Stimulated activated CD4-positive, alpha-beta T cell treated with anti-CD3 and anti-CD28 coated beads, Interleukin-12 subunit alpha, Interleukin-12 subunit beta, amount 100 ng/mL, for 4 hours (primary cell): ENCODE measurements at regions not wholly inside any gene's neighbourhood (a gene's known extent, or its start where the extent isn't known, plus 50 kb on each side); places are given as distances from the start of the nearest gene placed in this dataset.

Experiments
- DNase-seq: peaks from one replicate; pipeline ENCODE4 v3.0.0-alpha.2; 2020

DNA sequence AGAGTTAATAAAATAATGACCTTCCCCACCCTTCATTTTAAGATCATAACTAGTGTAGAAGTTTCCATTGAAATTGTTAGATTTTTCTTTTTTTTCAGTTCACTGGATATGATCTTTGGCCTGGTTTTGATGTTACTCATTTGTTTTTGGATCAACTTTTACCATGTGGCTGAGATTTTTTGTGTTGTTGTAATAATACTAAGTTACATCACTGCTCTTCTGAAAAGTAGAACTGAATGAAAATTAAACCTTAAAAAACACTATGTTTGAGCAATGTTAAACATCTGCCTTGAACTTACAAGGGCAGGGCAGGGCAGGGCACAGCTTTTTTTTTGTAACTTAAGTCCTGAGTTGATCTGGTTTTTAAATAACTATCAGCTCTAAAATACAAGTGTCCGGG, 204.8 kb upstream of the ADAMTS5 start:
- DNase-seq: no peak

GRCh38 chr21:27168084-27168483, 201.2 kb upstream of the ADAMTS5 start:
- no peak for DNase-seq

DNA sequence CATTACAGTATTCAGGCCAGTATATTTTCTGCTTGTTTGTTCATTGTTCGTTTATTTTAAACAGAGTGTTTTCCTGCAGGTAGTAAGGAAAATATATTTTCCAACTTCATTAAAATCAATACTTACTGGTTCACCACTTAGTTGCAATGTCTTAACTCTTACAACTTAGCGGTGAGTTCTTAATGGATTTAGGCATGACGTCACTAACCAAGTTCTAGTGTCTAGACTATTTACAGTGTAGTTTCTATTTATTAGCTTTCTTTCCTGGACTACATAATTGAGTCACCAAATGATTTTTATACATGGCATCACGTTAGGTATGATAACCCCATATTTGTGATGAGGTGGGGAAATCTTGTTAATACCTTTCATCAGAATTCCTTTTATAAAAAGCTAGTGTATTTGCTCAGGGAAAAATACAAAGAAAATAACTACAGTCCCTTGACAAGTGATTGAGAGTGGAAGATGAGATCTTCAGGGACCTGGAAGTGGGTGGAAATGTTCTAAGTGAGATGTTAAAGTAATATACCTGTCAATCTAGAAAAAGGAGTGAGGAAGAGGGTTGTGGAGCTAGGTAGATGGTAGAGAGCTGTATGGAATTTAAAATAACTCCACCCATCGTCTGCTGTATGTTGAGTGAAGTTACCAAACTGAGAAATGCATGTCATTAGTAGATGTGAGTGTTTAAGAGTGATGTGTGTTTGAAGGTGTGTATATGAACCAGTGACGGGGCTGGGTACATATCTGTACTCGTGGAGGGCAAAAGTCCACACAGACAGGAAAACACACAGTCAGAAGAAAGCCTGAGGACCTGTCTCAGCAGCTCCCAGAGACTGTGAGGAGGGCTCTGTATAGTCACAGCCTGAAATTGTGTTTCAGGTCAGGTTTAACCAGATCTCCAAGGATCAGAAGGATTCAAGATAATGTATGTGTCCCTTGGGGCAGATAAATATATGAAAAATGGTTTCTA, 197.6 kb upstream of the ADAMTS5 start:
- DNase-seq: no peak

GRCh38 chr21:27158967-27159366, 192.1 kb upstream of the ADAMTS5 start:
- DNase-seq: no peak

DNA sequence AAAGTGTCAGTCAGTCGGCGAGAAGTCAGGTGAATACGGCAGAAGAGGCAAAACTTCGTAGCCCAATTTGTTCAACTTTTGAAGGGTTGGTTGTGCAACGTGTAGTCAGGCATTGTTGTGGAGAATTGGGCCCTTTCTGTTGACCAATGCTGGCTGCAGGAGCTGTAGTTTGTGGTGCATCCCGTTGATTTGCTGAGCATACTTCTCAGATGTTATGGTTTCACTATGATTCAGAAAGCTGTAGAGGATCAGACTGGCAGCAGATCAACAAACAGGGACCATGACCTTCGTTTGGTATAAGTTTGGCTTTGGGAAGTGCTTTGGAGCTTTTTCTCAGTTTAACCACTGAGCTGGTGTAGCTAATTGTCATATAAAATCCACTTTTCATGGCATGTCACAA, 190.2 kb upstream of the ADAMTS5 start:
- no peak for DNase-seq

DNA sequence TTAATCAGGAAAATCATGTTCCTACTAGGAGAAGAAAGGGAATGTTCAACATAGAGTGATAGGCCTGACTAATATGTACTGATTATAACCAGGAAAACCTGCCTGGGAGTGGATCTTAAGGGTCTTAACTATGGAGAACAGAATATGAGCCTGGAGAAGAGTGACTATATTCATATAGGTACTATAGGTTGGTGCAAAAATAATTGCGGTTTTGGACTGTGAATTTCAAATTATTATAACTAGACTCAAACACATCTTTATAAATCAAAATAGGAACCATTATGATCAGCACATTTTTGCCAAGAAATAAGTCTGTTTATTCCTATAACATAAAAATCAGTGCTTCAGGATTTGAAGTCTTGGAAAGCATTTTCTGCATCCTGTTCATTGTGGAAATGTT, 189.8 kb upstream of the ADAMTS5 start:
- no peak for DNase-seq

- no peak for DNase-seq
Observed at GRCh38 chr21:27155130-27155500, 188.2 kb upstream of the ADAMTS5 start.

DNA sequence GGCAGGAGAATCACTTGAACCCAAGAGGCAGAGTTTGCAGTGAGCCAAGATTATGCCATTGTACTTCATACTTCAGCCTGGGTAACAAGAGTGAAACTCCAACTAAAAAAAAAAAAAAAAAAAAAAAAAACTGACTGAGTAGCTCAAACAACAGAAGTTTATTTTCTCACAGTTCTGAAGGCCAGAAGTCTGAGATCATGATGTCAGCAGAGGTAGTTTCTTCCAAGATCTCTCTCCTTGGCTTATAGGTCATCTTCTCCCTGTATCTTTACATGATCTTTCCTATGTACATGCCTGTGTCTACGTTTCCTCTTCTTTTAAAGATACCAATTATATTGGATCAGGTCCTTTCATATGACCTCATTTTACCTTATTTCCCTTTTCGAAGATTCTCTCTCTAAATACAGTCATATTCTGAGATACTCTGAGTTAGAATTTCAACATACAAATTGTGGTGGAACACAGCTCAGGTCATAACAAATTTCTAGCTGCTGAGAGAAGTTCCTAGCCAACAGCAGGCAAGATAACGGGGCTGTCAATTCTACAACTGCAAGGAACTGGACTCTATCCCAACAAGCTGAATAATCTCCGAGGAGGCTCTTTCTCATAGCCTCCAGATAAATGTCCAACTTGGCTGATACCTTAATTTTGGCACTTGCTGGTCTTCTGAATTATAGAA, 187.7 kb upstream of the ADAMTS5 start:
- DNase-seq: no peak

GRCh38 chr21:27152996-27153395, 186.1 kb upstream of the ADAMTS5 start:
- DNase-seq: no peak

- no peak for DNase-seq
Observed at GRCh38 chr21:27149034-27149433, 182.1 kb upstream of the ADAMTS5 start.

DNA sequence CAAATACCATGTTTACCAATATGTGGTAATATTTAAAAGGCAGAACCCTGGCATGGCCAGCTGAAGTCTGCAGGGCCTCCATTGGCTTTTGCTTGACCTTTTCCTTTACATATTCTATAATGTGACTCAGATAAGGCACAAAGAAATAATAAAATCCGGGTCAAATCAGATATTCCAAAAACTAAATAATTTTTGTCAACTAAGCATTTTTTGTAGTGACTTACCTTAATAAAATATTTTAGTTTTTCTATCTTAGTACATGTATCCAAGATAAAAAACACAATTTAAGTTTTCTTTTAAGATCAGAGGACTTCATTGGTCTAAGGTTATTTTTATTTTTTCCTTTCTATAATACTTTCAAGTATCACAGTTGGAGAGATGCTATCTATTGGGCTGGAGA, 179.4 kb upstream of the ADAMTS5 start:
- DNase-seq: no peak

DNA sequence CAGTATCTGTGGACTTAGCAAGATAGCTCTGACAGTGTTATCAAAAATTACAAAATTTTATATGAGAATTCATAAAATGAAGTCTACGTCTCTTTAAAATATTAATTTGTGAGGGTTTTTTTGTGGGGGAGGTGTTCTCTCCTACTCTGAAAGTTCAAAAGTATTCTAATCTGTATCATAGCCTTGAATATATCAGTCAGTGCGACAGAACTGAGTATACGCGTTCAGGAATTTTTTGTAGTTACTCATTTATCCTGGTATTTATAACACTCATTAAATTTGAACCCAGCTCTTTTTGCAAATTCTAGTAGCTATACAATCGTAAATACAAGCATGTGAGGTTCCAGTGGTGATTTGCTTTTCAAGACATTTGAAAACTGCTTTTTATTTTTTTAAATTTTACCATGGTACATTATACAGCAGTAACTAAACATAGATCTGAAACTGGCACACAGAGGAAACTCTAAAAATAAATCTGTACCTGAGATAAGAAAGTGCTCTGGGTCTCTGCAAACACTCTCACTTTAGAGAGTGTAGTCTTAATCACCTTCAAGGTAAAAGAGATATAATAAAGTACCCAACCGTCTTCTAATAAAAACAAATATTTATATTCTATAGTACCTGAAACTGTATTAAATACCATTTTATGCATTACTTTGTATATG, 178.4 kb upstream of the ADAMTS5 start:
- DNase-seq: no peak

GRCh38 chr21:27143476-27143875, 176.6 kb upstream of the ADAMTS5 start:
- DNase-seq: no peak

GRCh38 chr21:27139526-27139925, 172.6 kb upstream of the ADAMTS5 start:
- DNase-seq: no peak

- DNase-seq: no peak
Observed at GRCh38 chr21:27134516-27134915, 167.6 kb upstream of the ADAMTS5 start.

GRCh38 chr21:27132266-27132665, 165.4 kb upstream of the ADAMTS5 start:
- DNase-seq: no peak

DNA sequence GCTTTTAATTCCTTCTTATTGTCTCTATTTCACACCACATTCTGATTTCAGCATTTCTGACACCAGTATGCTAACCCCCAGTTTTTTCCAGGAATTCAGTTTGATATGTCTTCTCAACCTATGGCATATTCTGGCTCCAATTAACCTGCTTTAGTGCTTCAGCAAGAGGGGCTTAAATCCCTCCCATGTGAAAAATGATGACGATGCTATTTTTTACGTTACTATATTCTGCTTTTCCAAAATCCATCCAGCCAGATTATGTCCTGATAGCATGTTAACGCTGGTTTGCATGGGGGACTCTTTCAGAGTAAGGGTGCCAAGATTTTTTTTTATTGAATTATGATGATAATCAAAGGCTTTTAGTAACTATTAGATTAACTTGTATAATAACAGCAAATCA, 163.3 kb upstream of the ADAMTS5 start:
- DNase-seq: no peak

DNA sequence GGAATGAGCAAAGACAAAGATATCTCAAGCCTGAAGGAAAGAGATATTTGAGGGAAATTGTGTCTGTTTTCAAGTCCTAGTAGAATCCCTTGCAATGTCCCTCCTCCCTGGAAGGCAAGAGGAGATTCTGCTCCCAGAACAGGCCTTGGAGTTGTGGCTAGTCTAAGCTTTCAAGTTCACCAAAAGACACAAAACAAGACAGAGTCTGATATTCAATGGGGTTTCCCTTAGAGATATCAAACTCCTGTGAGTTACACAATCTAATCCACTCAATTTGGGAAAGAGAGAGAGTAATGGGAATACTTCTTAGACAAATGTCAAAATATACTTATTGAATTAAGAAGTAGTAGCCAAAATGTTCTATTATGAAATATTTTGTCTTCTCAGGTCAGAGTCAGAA, 162.8 kb upstream of the ADAMTS5 start:
- DNase-seq: no peak

- DNase-seq: no peak
Observed at GRCh38 chr21:27129215-27129614, 162.3 kb upstream of the ADAMTS5 start.

DNA sequence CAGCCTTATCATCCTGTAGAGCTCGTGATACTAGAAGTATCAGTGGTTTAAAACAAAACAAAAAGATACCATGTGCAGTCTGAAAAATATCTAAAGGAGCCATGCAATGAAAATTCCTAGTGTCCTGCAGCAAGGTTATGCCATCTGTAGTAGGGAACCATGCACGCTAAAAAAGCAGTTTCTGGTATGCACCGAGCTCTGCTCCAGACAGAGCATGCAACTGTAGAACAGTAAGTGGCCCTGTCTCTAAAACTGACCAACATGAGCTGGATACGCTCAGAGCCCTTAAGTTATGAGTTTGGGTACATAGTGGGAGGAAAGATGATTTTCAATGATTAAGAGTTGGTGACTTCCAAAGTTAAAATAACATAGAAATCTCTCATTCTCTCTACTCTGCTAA, 159.3 kb upstream of the ADAMTS5 start:
- DNase-seq: no peak

GRCh38 chr21:27122686-27123085, 155.8 kb upstream of the ADAMTS5 start:
- no peak for DNase-seq

- DNase-seq: no peak
Observed at GRCh38 chr21:27114111-27114510, 147.2 kb upstream of the ADAMTS5 start.

DNA sequence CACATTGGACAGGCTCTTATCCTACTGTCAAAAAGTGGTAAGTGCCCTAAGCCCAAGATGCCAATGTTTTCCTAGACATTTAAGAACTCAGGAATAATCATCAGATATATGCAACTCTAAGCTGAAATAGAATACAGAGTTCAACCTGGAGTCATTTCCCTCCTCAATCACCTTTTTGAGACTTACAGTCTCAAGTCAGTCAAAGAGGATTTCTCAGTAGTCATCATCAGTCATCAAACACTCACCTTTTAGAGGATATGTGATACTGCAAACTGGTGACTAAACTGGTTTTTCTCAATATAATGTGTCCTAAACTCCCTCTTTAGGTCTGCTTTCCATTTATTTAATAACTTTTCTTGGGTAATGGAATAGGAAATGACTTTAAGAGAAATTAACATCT, 145.3 kb upstream of the ADAMTS5 start:
- no peak for DNase-seq

- no peak for DNase-seq
Observed at GRCh38 chr21:27110956-27111355, 144.1 kb upstream of the ADAMTS5 start.
